Neural progenitor cell (in vitro differentiated cells): ENCODE measurements at regions not wholly inside any gene's neighbourhood (a gene's known extent, or its start where the extent isn't known, plus 50 kb on each side); places are given as distances from the start of the nearest gene placed in this dataset.
A peak's percentile ranks its signal among the peaks of the same experiment; 100 is the strongest.
"Not testable (repeated sequence)": the region's sequence is repeated elsewhere in the genome, so short reads cannot be mapped to it uniquely, and the experiment has no call there.

Experiments used
- DNase-seq: peaks from one replicate; pipeline ENCODE4 v3.0.0-alpha.2; 2016; ENCODE audit warnings: low spot score
- H2AFZ ChIP-seq: fragments of 200-600 bp; sonication (generic); replicated peaks from 2 replicates; pipeline ENCODE4 v1.6.1; 2016; ENCODE audit warnings: antibody characterized with exemption
- H3F3A ChIP-seq: fragments of 200-600 bp; sonication (generic); 2 replicates; pipeline ENCODE4 v1.6.1; 2016; ENCODE audit warnings: antibody characterized with exemption, low read depth
- H3K27ac ChIP-seq: fragments of 200-600 bp; sonication (generic); 2 replicates; pipeline ENCODE4 v1.5.1; 2016; ENCODE audit warnings: mild to moderate bottlenecking
- H3K27me3 ChIP-seq: fragments of 200-600 bp; sonication (generic); 2 replicates; pipeline ENCODE4 v1.6.1; 2016; ENCODE audit warnings: mild to moderate bottlenecking, moderate library complexity
- H3K36me3 ChIP-seq: fragments of 200-600 bp; sonication (generic); 2 replicates; pipeline ENCODE4 v1.5.1; 2016
- H3K4me1 ChIP-seq: fragments of 200-600 bp; sonication (generic); 2 replicates; pipeline ENCODE4 v1.6.1; 2016; ENCODE audit warnings: mixed run types
- H3K4me2 ChIP-seq: fragments of 200-600 bp; sonication (generic); 2 replicates; pipeline ENCODE4 v1.6.1; 2016
- H3K4me3 ChIP-seq: fragments of 200-600 bp; sonication (generic); 2 replicates; pipeline ENCODE4 v1.5.1; 2016
- H3K79me2 ChIP-seq: fragments of 200-600 bp; sonication (generic); 2 replicates; pipeline ENCODE4 v1.6.1; 2016; ENCODE audit warnings: low read depth
- H3K9ac ChIP-seq: fragments of 200-600 bp; sonication (generic); 2 replicates; pipeline ENCODE4 v1.6.1; 2016
- H3K9me3 ChIP-seq: fragments of 200-600 bp; sonication (generic); 2 replicates; pipeline ENCODE4 v1.5.1; 2016; ENCODE audit warnings: low read depth
- H4K20me1 ChIP-seq: fragments of 200-600 bp; sonication (generic); 2 replicates; pipeline ENCODE4 v1.6.1; 2016; ENCODE audit warnings: low read depth
- H3K27ac Mint-ChIP-seq: 3 replicates; pipeline ENCODE4 v1.8.0; 2021; ENCODE audit warnings: mixed read lengths
- H3K27me3 Mint-ChIP-seq: 2 replicates; pipeline ENCODE4 v1.8.0; 2022; ENCODE audit warnings: low read depth, mild to moderate bottlenecking, inconsistent platforms, moderate library complexity, mixed read lengths; ENCODE audit not compliant: insufficient read depth
- H3K36me3 Mint-ChIP-seq: 3 replicates; pipeline ENCODE4 v1.8.0; 2021; ENCODE audit warnings: mixed read lengths
- H3K4me1 Mint-ChIP-seq: 3 replicates; pipeline ENCODE4 v1.8.0; 2021; ENCODE audit warnings: mixed read lengths
- H3K4me3 Mint-ChIP-seq: 3 replicates; pipeline ENCODE4 v1.8.0; 2021; ENCODE audit warnings: mild to moderate bottlenecking, moderate library complexity, mixed read lengths
- H3K9me3 Mint-ChIP-seq: 3 replicates; pipeline ENCODE4 v1.8.0; 2020; ENCODE audit warnings: mixed read lengths
- CTCF ChIP-seq: fragments of 200-600 bp; sonication (generic); IDR thresholded peaks from 2 replicates; pipeline ENCODE4 v1.5.1; 2017; ENCODE audit warnings: antibody characterized with exemption, mild to moderate bottlenecking
- EZH2 ChIP-seq: fragments of 200-600 bp; sonication (generic); IDR thresholded peaks from 2 replicates; pipeline ENCODE4 v1.6.1; 2017; ENCODE audit warnings: antibody characterized with exemption, mild to moderate bottlenecking, moderate library complexity
- EZH2phosphoT487 ChIP-seq: fragments of 200-600 bp; sonication (generic); IDR thresholded peaks from 2 replicates; pipeline ENCODE4 v1.6.1; 2017; ENCODE audit warnings: antibody characterized with exemption

DNA sequence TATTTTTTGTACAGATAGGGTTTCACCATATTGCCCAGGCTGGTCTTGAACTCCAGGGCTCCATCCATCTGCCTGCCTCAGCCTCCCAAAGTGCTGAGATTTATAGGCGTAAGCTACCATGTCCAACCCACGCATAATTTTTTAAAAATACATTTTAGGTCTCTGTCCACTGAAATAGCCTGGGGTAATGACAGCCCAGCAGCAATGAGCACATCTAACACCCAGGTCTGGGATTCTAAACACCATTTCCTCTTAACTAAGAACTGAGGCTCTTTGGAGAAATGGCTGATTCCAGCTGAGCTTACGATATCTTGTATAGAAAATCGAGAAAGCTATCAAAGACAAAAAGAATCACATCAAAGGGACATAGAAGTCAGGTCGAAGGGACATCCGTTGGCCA lies 245.3 kb downstream of the PARN start:
- Mint-ChIP-seq H3K4me3 (no peak overlapping the region), H3K27ac (no peak overlapping the region), H3K4me1 (peaks cover 5% of the 10 kb centered on the region), H3K9me3 (peaks cover 6% of the 10 kb centered on the region), H3K27me3 (peaks cover 4% of the 10 kb centered on the region), H3K36me3 (no peaks in the 10 kb centered on the region)
- Histone ChIP-seq H3K9ac (no peak overlapping the region), H3K27ac (no peak overlapping the region), H3K79me2 (no peaks in the 10 kb centered on the region), H3K4me2 (no peak overlapping the region), H2AFZ (no peak overlapping the region), H3F3A (no peaks in the 10 kb centered on the region), H3K4me1 (no peaks in the 10 kb centered on the region), H3K4me3 (no peak overlapping the region), H3K36me3 (no peaks in the 10 kb centered on the region), H4K20me1 (no peaks in the 10 kb centered on the region), H3K9me3 (no peaks in the 10 kb centered on the region), H3K27me3 (no peaks in the 10 kb centered on the region)
- DNase-seq, result no peak
- TF ChIP-seq CTCF (no peak), EZH2 (no peak), EZH2phosphoT487 (no peak)

DNA sequence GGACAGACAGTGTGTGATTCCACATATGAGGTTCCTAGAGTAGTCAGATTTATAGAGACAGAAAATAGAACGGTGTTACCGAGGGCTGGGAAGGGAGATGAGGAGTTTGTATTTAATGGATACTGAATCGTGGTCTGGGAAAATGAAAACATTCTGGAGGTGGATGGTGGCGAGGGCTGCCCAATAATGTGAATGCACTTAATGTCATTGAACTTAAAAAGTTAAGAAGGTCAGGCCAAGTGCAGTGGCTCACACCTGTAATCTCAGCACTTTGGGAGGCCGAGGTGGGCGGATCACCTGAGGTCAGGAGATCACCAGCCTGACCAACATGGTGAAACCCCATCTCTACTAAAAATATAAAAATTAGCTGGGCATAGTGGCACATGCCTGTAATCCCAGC lies 246.2 kb downstream of the PARN start:
- H3F3A ChIP-seq, H3K27me3 ChIP-seq, H3K9me3 ChIP-seq, H3K27me3 Mint-ChIP-seq, H3K9me3 Mint-ChIP-seq, H3K27ac Mint-ChIP-seq, DNase-seq, H3K4me3 ChIP-seq, H3K4me2 ChIP-seq, H2AFZ ChIP-seq, H3K36me3 ChIP-seq, H3K4me3 Mint-ChIP-seq, H3K36me3 Mint-ChIP-seq, H3K27ac ChIP-seq, H3K4me1 ChIP-seq, H3K4me1 Mint-ChIP-seq, H3K79me2 ChIP-seq, H4K20me1 ChIP-seq, H3K9ac ChIP-seq: not testable (repeated sequence)

DNA sequence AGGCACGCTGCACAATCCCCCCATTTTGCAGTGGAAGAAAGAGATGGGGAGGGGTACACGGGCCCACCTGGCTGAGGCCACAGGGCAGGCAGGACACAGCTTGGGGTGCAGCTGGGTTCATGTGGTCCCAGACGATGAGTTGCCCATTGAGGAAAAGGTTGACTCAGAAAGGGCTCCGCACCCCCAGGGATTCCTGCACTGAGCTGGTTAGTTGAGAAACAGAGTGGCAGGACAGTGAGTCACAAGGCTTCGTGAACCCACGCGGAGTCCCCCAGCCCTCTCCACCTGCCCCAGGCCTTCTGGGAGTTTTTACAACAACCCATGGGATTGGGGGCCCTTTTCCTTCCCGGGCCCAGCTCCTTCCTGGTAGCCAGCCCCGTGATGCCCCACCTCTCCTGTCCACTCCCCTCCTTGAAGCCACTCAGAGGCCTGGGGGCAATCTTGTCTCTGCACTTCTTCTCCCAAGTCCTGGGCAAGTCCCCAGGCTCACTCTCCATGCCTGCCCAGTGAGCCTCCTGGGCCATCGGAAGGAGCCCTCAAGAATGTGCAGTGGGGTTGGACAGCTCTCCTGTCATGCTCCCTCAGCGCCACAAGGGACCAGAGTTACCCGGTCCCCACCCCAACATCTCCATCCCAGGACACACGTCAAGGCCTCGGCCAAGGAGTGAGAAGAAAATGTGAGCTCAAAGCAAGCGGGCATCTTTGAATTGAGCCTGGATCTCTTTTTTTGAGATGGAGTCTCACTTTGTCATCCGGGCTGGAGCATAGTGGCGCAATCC lies 251.2 kb downstream of the PARN start:
- H3K27ac ChIP-seq, result no peak overlapping the region
- no peak overlapping the region for H3K4me3 Mint-ChIP-seq
- H3K9ac ChIP-seq, result no peak overlapping the region
- no peak overlapping the region for H2AFZ ChIP-seq
- no peaks in the 10 kb centered on the region for H3K9me3 ChIP-seq
- no peaks in the 10 kb centered on the region for H3K27me3 ChIP-seq
- H3K27me3 Mint-ChIP-seq, result peaks cover 10% of the 10 kb centered on the region
- H3K27ac Mint-ChIP-seq, result peak overlapping the region; percentile 69
- no peak for DNase-seq
- no peaks in the 10 kb centered on the region for H3F3A ChIP-seq
- H3K36me3 ChIP-seq, result no peaks in the 10 kb centered on the region
- H3K79me2 ChIP-seq, result no peaks in the 10 kb centered on the region
- no peak overlapping the region for H3K4me2 ChIP-seq
- no peaks in the 10 kb centered on the region for H3K4me1 ChIP-seq
- no peak for TF ChIP-seq EZH2phosphoT487
- TF ChIP-seq EZH2, result no peak
- no peak for TF ChIP-seq CTCF
- H3K4me1 Mint-ChIP-seq, result peaks cover 13% of the 10 kb centered on the region
- H3K4me3 ChIP-seq, result no peak overlapping the region
- peaks cover 5% of the 10 kb centered on the region for H3K9me3 Mint-ChIP-seq
- no peaks in the 10 kb centered on the region for H3K36me3 Mint-ChIP-seq
- H4K20me1 ChIP-seq, result no peaks in the 10 kb centered on the region

GRCh38 chr16:14378131-14378551 lies 251.9 kb downstream of the PARN start:
- Histone ChIP-seq H4K20me1 (no peaks in the 10 kb centered on the region), H3F3A (no peaks in the 10 kb centered on the region), H3K9me3 (no peaks in the 10 kb centered on the region), H3K36me3 (no peaks in the 10 kb centered on the region), H3K9ac (no peak overlapping the region), H3K4me1 (no peaks in the 10 kb centered on the region), H3K27ac (no peak overlapping the region), H3K27me3 (no peaks in the 10 kb centered on the region), H2AFZ (no peak overlapping the region), H3K4me2 (no peak overlapping the region), H3K4me3 (no peak overlapping the region), H3K79me2 (no peaks in the 10 kb centered on the region)
- peaks cover 14% of the 10 kb centered on the region for H3K4me1 Mint-ChIP-seq
- no peaks in the 10 kb centered on the region for H3K36me3 Mint-ChIP-seq
- peaks cover 10% of the 10 kb centered on the region for H3K27me3 Mint-ChIP-seq
- H3K4me3 Mint-ChIP-seq, result no peak overlapping the region
- no peak for DNase-seq
- no peak for TF ChIP-seq EZH2phosphoT487
- no peak for TF ChIP-seq EZH2
- TF ChIP-seq CTCF, result no peak
- H3K27ac Mint-ChIP-seq, result no peak overlapping the region
- H3K9me3 Mint-ChIP-seq, result peaks cover 2% of the 10 kb centered on the region
